ENCODE measurements at regions not wholly inside any gene's neighbourhood (a gene's known extent, or its start where the extent isn't known, plus 50 kb on each side); places are given as distances from the start of the nearest gene placed in this dataset.

DNA sequence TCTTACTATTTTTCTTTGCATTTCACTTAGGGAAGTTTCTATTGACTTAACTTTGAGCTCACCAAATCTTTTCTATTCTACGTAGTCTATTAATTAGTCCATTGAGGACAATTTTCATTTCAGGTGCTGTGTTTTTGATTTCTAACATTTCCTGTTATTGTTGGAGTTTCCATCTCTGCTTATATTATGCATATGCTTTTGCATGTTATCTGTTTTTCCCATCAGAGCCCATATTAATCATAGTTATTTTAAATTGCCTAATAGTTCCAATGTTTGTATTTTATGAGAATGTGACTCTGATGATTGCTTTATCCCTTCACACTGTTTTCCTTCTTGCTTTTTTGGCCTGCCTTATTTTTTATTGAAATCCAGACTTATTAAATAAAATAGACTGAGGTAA, 414.5 kb upstream of the OPRM1 start:
- no peak overlapping the region for H3K4me3 ChIP-seq (replicated peaks in 1 of 3)
- H3K36me3 ChIP-seq, result no peaks in the 10 kb centered on the region
- DNase-seq, result no peak
- H3K27ac ChIP-seq, result no peak overlapping the region
- 72 to 92% methylated on average over 1 of the region's 1 CpG for WGBS, 2 donors
- intact Hi-C loops (cut with DNase I), result no loop called here
- TF ChIP-seq, protein P1, sequence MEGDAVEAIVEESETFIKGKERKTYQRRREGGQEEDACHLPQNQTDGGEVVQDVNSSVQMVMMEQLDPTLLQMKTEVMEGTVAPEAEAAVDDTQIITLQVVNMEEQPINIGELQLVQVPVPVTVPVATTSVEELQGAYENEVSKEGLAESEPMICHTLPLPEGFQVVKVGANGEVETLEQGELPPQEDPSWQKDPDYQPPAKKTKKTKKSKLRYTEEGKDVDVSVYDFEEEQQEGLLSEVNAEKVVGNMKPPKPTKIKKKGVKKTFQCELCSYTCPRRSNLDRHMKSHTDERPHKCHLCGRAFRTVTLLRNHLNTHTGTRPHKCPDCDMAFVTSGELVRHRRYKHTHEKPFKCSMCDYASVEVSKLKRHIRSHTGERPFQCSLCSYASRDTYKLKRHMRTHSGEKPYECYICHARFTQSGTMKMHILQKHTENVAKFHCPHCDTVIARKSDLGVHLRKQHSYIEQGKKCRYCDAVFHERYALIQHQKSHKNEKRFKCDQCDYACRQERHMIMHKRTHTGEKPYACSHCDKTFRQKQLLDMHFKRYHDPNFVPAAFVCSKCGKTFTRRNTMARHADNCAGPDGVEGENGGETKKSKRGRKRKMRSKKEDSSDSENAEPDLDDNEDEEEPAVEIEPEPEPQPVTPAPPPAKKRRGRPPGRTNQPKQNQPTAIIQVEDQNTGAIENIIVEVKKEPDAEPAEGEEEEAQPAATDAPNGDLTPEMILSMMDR (IDR thresholded peaks at IDR 0.05), result no peak
- TF ChIP-seq POLR2A (IDR thresholded peaks at IDR 0.05), result no peak
- H3K27me3 ChIP-seq, result no peaks in the 10 kb centered on the region
- H3K9me3 ChIP-seq, result no peaks in the 10 kb centered on the region
- no peaks in the 10 kb centered on the region for H3K4me1 ChIP-seq

DNA sequence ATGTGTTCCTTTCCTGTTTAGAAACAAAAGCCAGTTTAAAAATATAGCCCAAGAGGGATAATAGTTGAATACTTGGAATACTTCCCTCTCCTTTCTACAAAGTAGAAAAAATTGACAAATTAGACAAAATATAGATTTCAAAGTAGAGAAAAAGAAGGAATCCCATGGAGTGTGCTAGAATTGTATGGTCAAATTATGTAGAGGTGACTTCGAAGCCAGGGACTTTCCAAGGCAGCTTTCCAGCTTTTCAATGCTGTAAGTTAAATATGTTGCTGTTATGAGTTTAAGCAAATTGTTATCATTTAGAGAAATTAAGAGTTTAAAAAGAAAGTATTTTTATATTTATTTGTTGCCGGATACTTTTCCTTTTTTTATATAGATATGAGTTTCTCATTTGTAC, 415.5 kb upstream of the OPRM1 start:
- intact Hi-C loops (cut with DNase I), result no loop called here
- 81 to 83% methylated on average over 2 of the region's 2 CpGs for WGBS, 2 donors
- Histone ChIP-seq H3K4me1 (no peaks in the 10 kb centered on the region), H3K9me3 (no peaks in the 10 kb centered on the region), H3K27me3 (no peaks in the 10 kb centered on the region), H3K4me3 (replicated peaks in 1 of 3) (no peak overlapping the region), H3K27ac (no peak overlapping the region), H3K36me3 (no peaks in the 10 kb centered on the region)
- TF ChIP-seq, protein P1 (IDR thresholded peaks at IDR 0.05), result no peak
- no peak for TF ChIP-seq POLR2A (IDR thresholded peaks at IDR 0.05)
- DNase-seq, result no peak

DNA sequence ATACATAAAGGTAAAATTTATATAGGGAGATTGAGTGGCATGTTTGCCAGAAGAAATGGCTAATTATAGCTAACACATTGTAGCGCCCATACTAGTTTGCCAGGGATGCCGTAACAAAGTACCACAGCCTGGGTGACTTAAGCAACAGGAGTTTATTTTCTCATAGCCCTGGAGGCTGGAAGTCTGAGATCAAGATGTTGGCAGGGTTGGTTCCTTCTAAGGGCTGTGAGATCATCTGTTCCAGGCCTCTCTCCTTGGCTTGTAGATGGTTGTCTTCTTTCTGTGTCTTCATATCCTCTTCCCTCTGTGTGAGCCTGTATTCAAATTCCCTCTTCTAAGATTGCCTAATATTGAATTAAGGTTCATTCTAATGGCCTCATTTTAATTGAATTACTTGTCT, 417.5 kb upstream of the OPRM1 start:
- intact Hi-C loops (cut with DNase I), result no loop called here
- Histone ChIP-seq H3K27ac (no peak overlapping the region), H3K9me3 (no peaks in the 10 kb centered on the region), H3K4me3 (replicated peaks in 1 of 3) (no peak overlapping the region), H3K27me3 (no peaks in the 10 kb centered on the region), H3K4me1 (no peaks in the 10 kb centered on the region), H3K36me3 (no peaks in the 10 kb centered on the region)
- DNase-seq, result no peak
- WGBS, 2 donors, result 96 to 98% methylated on average over 2 of the region's 2 CpGs
- TF ChIP-seq, protein P1 (IDR thresholded peaks at IDR 0.05), result no peak
- TF ChIP-seq POLR2A (IDR thresholded peaks at IDR 0.05), result no peak

DNA sequence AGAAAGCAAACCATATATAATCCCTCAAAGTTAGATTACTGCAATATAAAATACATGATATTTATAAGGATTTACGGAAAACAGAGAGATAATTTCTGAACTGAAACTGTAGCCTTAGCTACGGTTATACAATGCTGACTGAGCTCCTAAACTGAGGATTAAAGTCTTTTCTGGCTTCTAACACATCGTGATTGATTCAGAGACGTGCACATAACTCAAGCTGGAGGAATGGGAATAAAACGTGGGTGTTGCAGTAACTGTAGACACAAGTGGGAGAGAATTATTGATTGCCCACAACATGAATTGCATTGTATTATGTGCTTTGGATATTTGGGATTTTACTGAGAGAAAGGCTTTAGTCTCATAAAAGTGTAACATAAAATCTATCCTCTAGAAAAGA, 418.0 kb upstream of the OPRM1 start:
- WGBS, 2 donors, result 81 to 82% methylated on average over 5 of the region's 5 CpGs
- H3K9me3 ChIP-seq, result no peaks in the 10 kb centered on the region
- H3K27me3 ChIP-seq, result no peaks in the 10 kb centered on the region
- H3K36me3 ChIP-seq, result no peaks in the 10 kb centered on the region
- intact Hi-C loops (cut with DNase I), result no loop called here
- no peak overlapping the region for H3K4me3 ChIP-seq (replicated peaks in 1 of 3)
- H3K4me1 ChIP-seq, result no peaks in the 10 kb centered on the region
- H3K27ac ChIP-seq, result no peak overlapping the region
- no peak for TF ChIP-seq POLR2A (IDR thresholded peaks at IDR 0.05)
- TF ChIP-seq, protein P1 (IDR thresholded peaks at IDR 0.05), result no peak
- DNase-seq, result no peak

DNA sequence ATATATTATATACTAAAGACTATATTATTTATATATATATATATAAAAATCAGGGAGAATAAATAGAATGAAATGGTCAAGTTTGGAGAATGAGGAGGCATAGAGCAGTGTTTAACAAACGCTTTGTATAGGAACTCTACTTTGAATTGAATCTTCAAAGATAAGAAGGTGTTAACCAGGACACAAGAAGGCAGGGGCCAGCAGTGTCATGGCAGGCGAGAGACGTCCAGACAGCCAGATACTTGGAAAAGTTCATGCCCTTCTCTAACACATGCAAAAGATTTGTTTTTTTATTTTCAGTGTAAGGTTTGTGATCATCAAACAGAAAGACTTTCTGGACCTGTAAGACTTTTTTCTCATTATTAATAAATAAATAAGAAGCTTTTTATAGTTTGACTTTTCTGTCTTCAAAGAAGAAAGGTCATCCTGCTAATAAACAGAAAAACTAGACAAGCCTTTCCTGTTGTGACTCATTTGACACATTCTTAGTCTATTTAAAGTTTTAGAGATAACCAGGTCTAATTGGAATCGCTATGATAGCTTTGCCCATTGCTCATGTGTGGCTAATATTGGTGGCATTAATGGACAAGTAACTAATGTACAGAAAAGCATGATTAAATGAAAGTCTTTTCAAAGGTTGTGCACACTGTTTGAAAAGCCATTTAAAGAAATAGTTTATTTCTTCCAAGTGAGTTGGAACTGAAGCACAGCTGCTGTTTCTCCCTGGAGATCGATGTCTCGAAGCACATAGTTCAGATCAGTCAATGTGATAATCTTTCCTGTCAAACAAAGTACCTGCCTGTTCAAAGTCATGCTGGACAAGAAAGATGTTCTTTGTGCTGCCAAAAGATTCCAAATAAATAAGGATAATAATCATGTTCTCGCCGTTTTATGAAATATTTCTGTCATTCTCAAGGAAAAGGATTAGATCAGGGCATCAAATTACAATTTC, 420.4 kb upstream of the OPRM1 start:
- 66 to 68% methylated on average over 8 of the region's 8 CpGs for WGBS, 2 donors
- TF ChIP-seq, protein P1 (IDR thresholded peaks at IDR 0.05), result no peak
- no peak for TF ChIP-seq POLR2A (IDR thresholded peaks at IDR 0.05)
- Histone ChIP-seq H3K9me3 (no peaks in the 10 kb centered on the region), H3K4me3 (replicated peaks in 1 of 3) (no peak overlapping the region), H3K36me3 (no peaks in the 10 kb centered on the region), H3K4me1 (no peaks in the 10 kb centered on the region), H3K27ac (no peak overlapping the region), H3K27me3 (no peaks in the 10 kb centered on the region)
- DNase-seq, result no peak
- intact Hi-C loops (cut with DNase I), result no loop called here
